Loucy (cell line): ENCODE measurements at regions not wholly inside any gene's neighbourhood (a gene's known extent, or its start where the extent isn't known, plus 50 kb on each side); places are given as distances from the start of the nearest gene placed in this dataset.

Experiments used
- H2AFZ ChIP-seq: fragments of 200-600 bp; sonication (generic); 2 replicates; pipeline ENCODE4 v1.6.0; 2016; ENCODE audit warnings: antibody characterized with exemption, mild to moderate bottlenecking, low read length, moderate library complexity
- H3F3A ChIP-seq: fragments of 200-600 bp; 2 replicates; pipeline ENCODE4 v1.6.0; 2016; ENCODE audit warnings: antibody characterized with exemption, low read depth, mild to moderate bottlenecking
- H3K27me3 ChIP-seq: fragments of 200-600 bp; sonication (generic); 2 replicates; pipeline ENCODE4 v1.6.1; 2014; ENCODE audit warnings: low read length, mild to moderate bottlenecking; ENCODE audit not compliant: insufficient read depth, poor library complexity, severe bottlenecking
- H3K36me3 ChIP-seq: fragments of 200-600 bp; sonication (generic); 2 replicates; pipeline ENCODE4 v1.6.1; 2016; ENCODE audit warnings: low read length; ENCODE audit not compliant: insufficient read depth
- H3K4me1 ChIP-seq: fragments of 200-600 bp; sonication (generic); 2 replicates; pipeline ENCODE4 v1.5.1; 2014; ENCODE audit warnings: low read length, mild to moderate bottlenecking; ENCODE audit not compliant: insufficient read depth, poor library complexity, severe bottlenecking
- H3K4me2 ChIP-seq: fragments of 200-600 bp; sonication (generic); 2 replicates; pipeline ENCODE4 v1.6.0; 2014; ENCODE audit warnings: antibody characterized with exemption, low read length, low read depth, mild to moderate bottlenecking; ENCODE audit not compliant: poor library complexity, severe bottlenecking
- H3K4me3 ChIP-seq: fragments of 200-600 bp; sonication (generic); 2 replicates; pipeline ENCODE4 v1.5.1; 2014; ENCODE audit warnings: low read length, mild to moderate bottlenecking, mixed read lengths; ENCODE audit not compliant: poor library complexity, severe bottlenecking
- H3K79me2 ChIP-seq: fragments of 200-600 bp; sonication (generic); 2 replicates; pipeline ENCODE4 v1.6.1; 2014; ENCODE audit warnings: low read length; ENCODE audit not compliant: insufficient read depth
- H3K9ac ChIP-seq: fragments of 200-600 bp; sonication (generic); 2 replicates; pipeline ENCODE4 v1.6.0; 2014; ENCODE audit warnings: mild to moderate bottlenecking, low read depth, low read length, moderate library complexity; ENCODE audit not compliant: poor library complexity, severe bottlenecking
- H3K9me2 ChIP-seq: fragments of 200-600 bp; sonication (generic); replicated peaks from 2 replicates; pipeline ENCODE4 v1.6.1; 2016; ENCODE audit warnings: low read depth, low read length, mixed read lengths
- H3K9me3 ChIP-seq: fragments of 200-600 bp; sonication (generic); 2 replicates; pipeline ENCODE4 v1.6.1; 2014; ENCODE audit warnings: mild to moderate bottlenecking, antibody characterized with exemption, low read length, low read depth; ENCODE audit not compliant: insufficient read depth
- H4K20me1 ChIP-seq: fragments of 200-600 bp; sonication (generic); 2 replicates; pipeline ENCODE4 v1.6.0; 2014; ENCODE audit warnings: antibody characterized with exemption, low read length, mild to moderate bottlenecking; ENCODE audit not compliant: insufficient read depth, poor library complexity, severe bottlenecking
- CTCF ChIP-seq: fragments of 200-600 bp; sonication (generic); conservative IDR thresholded peaks from 2 replicates; pipeline ENCODE4 v1.5.1; 2014; ENCODE audit warnings: mild to moderate bottlenecking, antibody characterized with exemption, low read length
- EZH2phosphoT487 ChIP-seq: fragments of 200-600 bp; IDR thresholded peaks from 2 replicates; pipeline ENCODE4 v1.6.1; 2018; ENCODE audit warnings: antibody characterized with exemption, mild to moderate bottlenecking, moderate library complexity, borderline replicate concordance

- Histone ChIP-seq H3K4me3 (no peak overlapping the region), H3K36me3 (no peaks in the 10 kb centered on the region)
- TF ChIP-seq CTCF (no peak), EZH2phosphoT487 (no peak)
Observed at GRCh38 chr16:13808102-13808501, 111.9 kb upstream of the ERCC4 start.

GRCh38 chr16:13809765-13810164 is 110.2 kb upstream of the ERCC4 start:
- H3K36me3 ChIP-seq: no peaks in the 10 kb centered on the region
- no peak overlapping the region for H2AFZ ChIP-seq
- H3F3A ChIP-seq: no peaks in the 10 kb centered on the region
- H3K27me3 ChIP-seq: no peaks in the 10 kb centered on the region
- no peaks in the 10 kb centered on the region for H3K9me3 ChIP-seq
- H3K9me2 ChIP-seq: no peaks in the 10 kb centered on the region
- no peak overlapping the region for H3K4me2 ChIP-seq
- no peaks in the 10 kb centered on the region for H3K79me2 ChIP-seq
- H4K20me1 ChIP-seq: no peaks in the 10 kb centered on the region
- H3K4me1 ChIP-seq: no peaks in the 10 kb centered on the region
- no peak overlapping the region for H3K9ac ChIP-seq
- no peak overlapping the region for H3K4me3 ChIP-seq
- TF ChIP-seq EZH2phosphoT487: no peak
- no peak for TF ChIP-seq CTCF

More at GRCh38 chr16:13808102-13808501, 111.9 kb upstream of the ERCC4 start:
- Histone ChIP-seq H3K9me3 (no peaks in the 10 kb centered on the region), H3F3A (no peaks in the 10 kb centered on the region), H3K4me2 (no peak overlapping the region), H3K9ac (no peak overlapping the region), H3K4me1 (no peaks in the 10 kb centered on the region), H2AFZ (no peak overlapping the region), H4K20me1 (no peaks in the 10 kb centered on the region), H3K79me2 (no peaks in the 10 kb centered on the region), H3K9me2 (no peaks in the 10 kb centered on the region), H3K27me3 (no peaks in the 10 kb centered on the region)

- Histone ChIP-seq H4K20me1 (no peaks in the 10 kb centered on the region), H3K36me3 (no peaks in the 10 kb centered on the region), H3K9me3 (no peaks in the 10 kb centered on the region), H3K4me3 (no peak overlapping the region), H3K4me1 (no peaks in the 10 kb centered on the region), H3K9me2 (no peaks in the 10 kb centered on the region), H3K4me2 (no peak overlapping the region), H3K9ac (no peak overlapping the region), H3K79me2 (no peaks in the 10 kb centered on the region), H2AFZ (no peak overlapping the region), H3F3A (no peaks in the 10 kb centered on the region), H3K27me3 (no peaks in the 10 kb centered on the region)
- no peak for TF ChIP-seq CTCF
- TF ChIP-seq EZH2phosphoT487: no peak
Observed at GRCh38 chr16:13811834-13812233, 108.1 kb upstream of the ERCC4 start.
